ENCODE measurements at regions not wholly inside any gene's neighbourhood (a gene's known extent, or its start where the extent isn't known, plus 50 kb on each side); places are given as distances from the start of the nearest gene placed in this dataset.
"Not testable (repeated sequence)": the region's sequence is repeated elsewhere in the genome, so short reads cannot be mapped to it uniquely, and the experiment has no call there.

DNA sequence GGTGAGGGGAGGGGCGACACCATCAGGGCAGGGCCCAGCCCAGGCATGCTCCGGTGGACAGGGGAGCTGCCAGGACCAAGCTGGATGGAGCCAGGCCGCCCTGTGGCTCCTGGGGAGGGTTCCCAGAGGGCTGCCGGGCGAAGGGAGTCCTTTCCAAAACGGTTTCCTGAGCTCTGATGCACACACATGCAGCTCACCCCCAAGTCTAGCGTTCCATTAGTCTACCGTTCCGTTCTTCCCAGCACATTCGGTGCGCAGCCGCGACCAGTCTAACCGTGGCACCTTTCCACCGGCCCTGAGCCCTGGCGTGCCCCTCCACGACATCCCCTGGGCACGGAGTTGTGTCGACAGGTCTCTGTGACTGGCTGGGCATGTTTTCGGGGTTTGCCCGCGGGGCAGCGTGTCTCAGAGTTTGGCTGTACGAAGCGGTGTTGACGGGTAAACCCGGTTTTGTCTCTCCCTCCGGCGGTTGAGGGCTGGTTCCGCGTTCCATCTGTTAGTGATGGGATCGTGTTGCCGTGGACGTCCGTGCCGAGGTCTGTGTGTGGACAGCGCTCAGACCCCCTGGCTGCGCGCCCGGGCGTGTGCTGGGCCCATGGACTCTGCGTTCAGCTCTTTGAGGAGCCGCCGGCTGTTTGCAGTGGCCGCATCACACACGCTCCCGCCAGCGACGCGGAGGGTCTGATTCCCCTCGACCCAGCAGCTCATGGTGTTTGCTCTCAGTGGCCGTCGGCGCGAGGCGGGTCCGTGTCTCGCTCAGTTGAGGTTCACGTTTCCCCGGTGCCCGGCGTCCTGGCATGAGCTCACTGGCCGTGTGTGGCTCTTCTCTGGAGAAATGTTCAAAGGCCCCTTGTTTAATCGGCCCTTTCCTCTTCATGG, 121.2 kb downstream of the IGLL1 start:
- ATAC-seq (no peak), DNase-seq (peak in 1 of 4 donors; percentile 69)
- TF ChIP-seq, protein P1, sequence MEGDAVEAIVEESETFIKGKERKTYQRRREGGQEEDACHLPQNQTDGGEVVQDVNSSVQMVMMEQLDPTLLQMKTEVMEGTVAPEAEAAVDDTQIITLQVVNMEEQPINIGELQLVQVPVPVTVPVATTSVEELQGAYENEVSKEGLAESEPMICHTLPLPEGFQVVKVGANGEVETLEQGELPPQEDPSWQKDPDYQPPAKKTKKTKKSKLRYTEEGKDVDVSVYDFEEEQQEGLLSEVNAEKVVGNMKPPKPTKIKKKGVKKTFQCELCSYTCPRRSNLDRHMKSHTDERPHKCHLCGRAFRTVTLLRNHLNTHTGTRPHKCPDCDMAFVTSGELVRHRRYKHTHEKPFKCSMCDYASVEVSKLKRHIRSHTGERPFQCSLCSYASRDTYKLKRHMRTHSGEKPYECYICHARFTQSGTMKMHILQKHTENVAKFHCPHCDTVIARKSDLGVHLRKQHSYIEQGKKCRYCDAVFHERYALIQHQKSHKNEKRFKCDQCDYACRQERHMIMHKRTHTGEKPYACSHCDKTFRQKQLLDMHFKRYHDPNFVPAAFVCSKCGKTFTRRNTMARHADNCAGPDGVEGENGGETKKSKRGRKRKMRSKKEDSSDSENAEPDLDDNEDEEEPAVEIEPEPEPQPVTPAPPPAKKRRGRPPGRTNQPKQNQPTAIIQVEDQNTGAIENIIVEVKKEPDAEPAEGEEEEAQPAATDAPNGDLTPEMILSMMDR (IDR thresholded peaks at IDR 0.05): no peak
- Histone ChIP-seq H3K4me1 (no peaks in the 10 kb centered on the region), H3K36me3 (no peaks in the 10 kb centered on the region), H3K4me3 (no peak overlapping the region), H3K27me3 (peaks cover 0 to 27% of the 10 kb centered on the region in 2 donors), H3K27ac (no peak overlapping the region), H3K9me3 (no peaks in the 10 kb centered on the region)
- intact Hi-C loops (cut with DNase I): no loop called here

DNA sequence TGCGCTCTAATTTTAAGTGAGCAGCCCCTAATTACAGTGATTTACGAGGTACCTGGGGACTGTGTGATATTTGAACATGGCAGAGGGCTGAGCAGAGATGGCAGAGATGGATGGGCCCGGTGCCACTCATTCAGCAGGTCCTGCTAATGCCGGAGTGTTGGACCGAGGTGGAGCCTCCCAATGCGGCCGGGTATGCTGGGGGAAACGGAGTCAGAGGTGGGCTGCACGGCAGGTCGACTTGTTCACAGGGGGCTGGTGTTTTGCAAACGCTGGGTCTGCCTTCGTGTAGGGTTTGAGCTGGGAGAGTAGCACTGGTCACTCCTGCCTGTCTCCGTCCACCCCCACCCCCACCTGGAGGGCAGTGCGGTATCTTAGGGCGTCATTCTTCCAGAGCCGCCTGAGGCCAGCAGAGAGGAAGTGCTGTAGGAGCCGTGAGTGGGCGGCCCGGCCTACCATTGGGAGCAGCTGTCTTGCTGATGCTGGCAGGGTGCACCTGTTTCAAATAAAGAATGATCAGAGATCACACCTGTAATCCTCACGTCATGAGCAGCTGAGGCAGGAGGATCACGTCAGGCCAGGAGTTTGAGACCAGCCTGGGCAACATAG, 122.6 kb downstream of the IGLL1 start:
- intact Hi-C loops (cut with DNase I): no loop called here
- peaks cover 0 to 27% of the 10 kb centered on the region in 2 donors for H3K27me3 ChIP-seq
- H3K27ac ChIP-seq: no peak overlapping the region
- no peaks in the 10 kb centered on the region for H3K9me3 ChIP-seq
- no peak overlapping the region for H3K4me3 ChIP-seq
- no peak for DNase-seq
- H3K36me3 ChIP-seq: no peaks in the 10 kb centered on the region
- TF ChIP-seq, protein P1 (IDR thresholded peaks at IDR 0.05): no peak
- no peak for ATAC-seq
- no peaks in the 10 kb centered on the region for H3K4me1 ChIP-seq

GRCh38 chr22:23456666-23457379, 123.3 kb downstream of the IGLL1 start:
- ATAC-seq; H3K9me3 ChIP-seq; DNase-seq; H3K4me3 ChIP-seq; H3K36me3 ChIP-seq; intact Hi-C loops (cut with DNase I); H3K4me1 ChIP-seq; H3K27ac ChIP-seq: not testable (repeated sequence)
- peaks cover 0 to 27% of the 10 kb centered on the region in 2 donors for H3K27me3 ChIP-seq

DNA sequence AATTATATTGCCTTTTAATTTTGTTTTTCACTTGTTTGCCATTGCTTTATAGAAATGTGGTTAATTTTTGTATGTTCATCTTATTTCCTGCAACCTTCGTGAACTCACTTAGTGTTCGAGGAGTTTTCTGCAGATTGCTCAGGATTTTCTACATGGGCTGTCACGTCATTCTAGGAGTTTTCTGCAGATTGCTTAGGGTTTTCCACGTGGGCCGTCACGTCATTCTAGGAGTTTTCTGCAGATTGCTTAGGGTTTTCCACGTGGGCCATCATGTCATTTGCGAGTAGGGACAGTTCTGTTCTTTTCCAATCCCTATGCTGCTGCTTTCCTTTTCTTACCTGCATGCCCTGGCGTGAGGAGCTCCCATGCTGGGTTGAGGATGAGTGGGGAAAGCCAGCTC, 125.7 kb downstream of the IGLL1 start:
- H3K4me3 ChIP-seq: not testable (repeated sequence)

DNA sequence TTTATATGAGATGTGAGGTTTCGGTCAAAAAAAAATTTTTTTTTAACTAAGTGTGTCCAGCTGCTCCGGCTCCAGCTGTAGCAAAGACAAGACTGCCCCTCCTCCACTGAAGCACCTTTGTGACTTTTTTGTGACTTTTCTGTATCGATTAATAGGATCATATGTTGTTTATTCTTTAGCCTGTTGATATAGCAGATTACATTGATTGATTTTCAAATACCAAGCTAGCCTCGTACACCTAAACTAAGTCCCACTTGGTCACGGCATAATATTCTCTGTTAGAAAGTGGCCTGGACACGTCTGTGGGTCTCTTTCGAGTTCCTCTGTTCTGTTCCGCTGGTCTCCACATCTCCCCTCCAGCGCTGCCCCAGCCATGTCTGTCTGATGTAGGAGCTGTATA, 126.8 kb downstream of the IGLL1 start:
- DNase-seq: no peak
- Histone ChIP-seq H3K4me1 (no peaks in the 10 kb centered on the region), H3K27ac (no peak overlapping the region), H3K36me3 (no peaks in the 10 kb centered on the region), H3K9me3 (no peaks in the 10 kb centered on the region), H3K27me3 (peaks cover 0 to 18% of the 10 kb centered on the region in 2 donors), H3K4me3 (no peak overlapping the region)
- ATAC-seq: no peak
- intact Hi-C loops (cut with DNase I): no loop called here
- TF ChIP-seq, protein P1 (IDR thresholded peaks at IDR 0.05): no peak

More for the DNA sequence above, 125.7 kb downstream of the IGLL1 start:
- intact Hi-C loops (cut with DNase I); ATAC-seq; H3K27ac ChIP-seq; H3K36me3 ChIP-seq; H3K4me1 ChIP-seq; H3K9me3 ChIP-seq; DNase-seq: not testable (repeated sequence)
- H3K27me3 ChIP-seq: peaks cover 0 to 18% of the 10 kb centered on the region in 2 donors
